BLaER1 (cell line): ENCODE measurements at regions not wholly inside any gene's neighbourhood (a gene's known extent, or its start where the extent isn't known, plus 50 kb on each side); places are given as distances from the start of the nearest gene placed in this dataset.
"Not testable (repeated sequence)": the region's sequence is repeated elsewhere in the genome, so short reads cannot be mapped to it uniquely, and the experiment has no call there.

Source experiments
- H3K27ac ChIP-seq: shearing (Covaris generic); formaldehyde crosslinking; 2 replicates; pipeline ENCODE4 v1.8.1; 2022
- H3K27me3 ChIP-seq: shearing (Covaris generic); formaldehyde crosslinking; 2 replicates; pipeline ENCODE4 v1.8.1; 2022
- H3K36me3 ChIP-seq: shearing (Covaris generic); formaldehyde crosslinking; 2 replicates; pipeline ENCODE4 v1.8.1; 2022
- H3K4me1 ChIP-seq: shearing (Covaris generic); formaldehyde crosslinking; 2 replicates; pipeline ENCODE4 v1.8.1; 2022
- H3K4me2 ChIP-seq: shearing (Covaris generic); formaldehyde crosslinking; 2 replicates; pipeline ENCODE4 v1.8.1; 2022
- H3K4me3 ChIP-seq: shearing (Covaris generic); formaldehyde crosslinking; 2 replicates; pipeline ENCODE4 v1.8.1; 2022
- H3K9ac ChIP-seq: shearing (Covaris generic); formaldehyde crosslinking; 2 replicates; pipeline ENCODE4 v1.8.1; 2022
- H3K9me3 ChIP-seq: shearing (Covaris generic); formaldehyde crosslinking; 2 replicates; pipeline ENCODE4 v1.8.1; 2022
- H4K20me1 ChIP-seq: shearing (Covaris generic); formaldehyde crosslinking; 2 replicates; pipeline ENCODE4 v1.8.1; 2022
- Cebpa-rat ChIP-seq: shearing (Covaris generic); IDR thresholded peaks from 2 replicates; pipeline ENCODE4 v1.8.1; 2022

DNA sequence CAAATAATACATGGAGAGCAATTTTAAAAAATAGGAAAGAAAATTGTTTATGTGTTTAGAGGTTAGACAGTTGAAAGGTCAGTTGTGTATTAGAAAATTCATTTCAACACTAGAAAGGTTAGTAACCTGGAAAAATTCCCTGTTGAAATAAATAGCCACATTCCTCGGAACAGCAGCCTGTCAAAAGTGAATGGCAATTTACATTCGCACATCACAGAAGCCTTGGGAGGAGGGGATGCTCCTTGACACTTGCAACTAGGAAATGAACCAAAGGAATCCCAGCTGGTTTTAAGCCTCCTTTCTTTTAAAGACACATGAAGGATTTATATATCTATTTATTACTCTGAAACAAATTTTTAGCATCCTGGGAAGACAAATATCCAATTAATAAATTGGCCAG is 653.5 kb upstream of the LRRTM4 start:
- Histone ChIP-seq H3K27ac (no peak overlapping the region), H3K27me3 (no peaks in the 10 kb centered on the region), H3K4me2 (no peak overlapping the region), H3K9me3 (no peaks in the 10 kb centered on the region), H3K4me1 (no peaks in the 10 kb centered on the region), H3K36me3 (no peaks in the 10 kb centered on the region), H3K9ac (no peak overlapping the region), H4K20me1 (no peaks in the 10 kb centered on the region), H3K4me3 (no peak overlapping the region)
- TF ChIP-seq Cebpa-rat = no peak

DNA sequence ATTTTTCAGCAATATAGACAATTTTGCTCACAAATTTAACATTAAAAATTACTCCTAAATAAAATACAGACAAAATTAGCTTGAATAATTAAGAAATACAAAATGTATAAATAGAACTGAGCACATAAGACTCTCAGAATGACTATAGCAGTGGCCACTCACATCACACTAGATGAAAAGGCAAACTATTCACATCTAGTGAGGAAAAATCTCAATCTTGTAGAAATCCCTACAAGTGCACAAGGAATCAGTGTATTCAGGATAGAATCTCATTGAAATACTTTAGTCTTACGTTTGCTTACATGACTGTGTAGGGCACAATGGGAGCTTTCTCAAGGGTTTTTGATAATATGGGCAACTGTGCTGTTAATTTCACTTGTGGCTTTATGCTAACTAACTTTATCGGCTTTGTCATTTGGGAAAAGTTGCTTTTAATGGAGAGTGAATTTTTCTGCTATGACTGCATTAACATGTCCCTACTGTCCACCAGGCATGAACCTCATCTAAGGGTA is 678.9 kb upstream of the LRRTM4 start:
- H3K4me3 ChIP-seq = no peak overlapping the region
- no peak overlapping the region for H3K4me2 ChIP-seq
- no peak for TF ChIP-seq Cebpa-rat
- H3K4me1 ChIP-seq = no peaks in the 10 kb centered on the region
- no peaks in the 10 kb centered on the region for H3K36me3 ChIP-seq
- no peak overlapping the region for H3K9ac ChIP-seq
- H3K27ac ChIP-seq = no peak overlapping the region
- no peaks in the 10 kb centered on the region for H4K20me1 ChIP-seq
- no peaks in the 10 kb centered on the region for H3K27me3 ChIP-seq
- H3K9me3 ChIP-seq = no peaks in the 10 kb centered on the region

DNA sequence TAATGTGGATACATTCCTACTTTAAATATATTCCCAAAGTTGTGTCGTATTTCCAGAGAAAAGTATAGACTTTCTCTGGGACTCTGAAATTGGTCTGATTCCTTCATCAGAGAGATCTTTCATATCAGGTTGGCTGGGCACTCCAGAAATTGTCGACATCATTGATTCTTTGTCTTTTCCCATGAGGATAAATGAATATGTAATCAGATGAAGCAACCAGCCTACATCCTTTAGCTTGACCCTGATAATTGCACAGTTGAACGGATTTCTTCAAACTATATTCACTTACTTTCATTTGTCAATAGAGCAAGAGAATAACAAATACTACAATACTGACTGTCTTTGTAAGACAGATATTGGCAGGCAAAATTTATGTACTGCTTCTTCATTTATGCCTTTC is 680.2 kb upstream of the LRRTM4 start:
- no peaks in the 10 kb centered on the region for H3K27me3 ChIP-seq
- no peaks in the 10 kb centered on the region for H3K36me3 ChIP-seq
- H3K4me2 ChIP-seq = no peak overlapping the region
- H4K20me1 ChIP-seq = no peaks in the 10 kb centered on the region
- no peak overlapping the region for H3K27ac ChIP-seq
- H3K9ac ChIP-seq = no peak overlapping the region
- no peak for TF ChIP-seq Cebpa-rat
- H3K4me1 ChIP-seq = no peaks in the 10 kb centered on the region
- H3K4me3 ChIP-seq = no peak overlapping the region
- H3K9me3 ChIP-seq = no peaks in the 10 kb centered on the region

GRCh38 chr2:78202986-78203670 is 681.0 kb upstream of the LRRTM4 start:
- H4K20me1 ChIP-seq = no peaks in the 10 kb centered on the region
- no peak for TF ChIP-seq Cebpa-rat
- no peaks in the 10 kb centered on the region for H3K36me3 ChIP-seq
- H3K4me1 ChIP-seq = no peaks in the 10 kb centered on the region
- no peak overlapping the region for H3K9ac ChIP-seq
- H3K27me3 ChIP-seq = no peaks in the 10 kb centered on the region
- no peak overlapping the region for H3K4me2 ChIP-seq
- H3K9me3 ChIP-seq = no peaks in the 10 kb centered on the region
- H3K4me3 ChIP-seq = no peak overlapping the region
- no peak overlapping the region for H3K27ac ChIP-seq

DNA sequence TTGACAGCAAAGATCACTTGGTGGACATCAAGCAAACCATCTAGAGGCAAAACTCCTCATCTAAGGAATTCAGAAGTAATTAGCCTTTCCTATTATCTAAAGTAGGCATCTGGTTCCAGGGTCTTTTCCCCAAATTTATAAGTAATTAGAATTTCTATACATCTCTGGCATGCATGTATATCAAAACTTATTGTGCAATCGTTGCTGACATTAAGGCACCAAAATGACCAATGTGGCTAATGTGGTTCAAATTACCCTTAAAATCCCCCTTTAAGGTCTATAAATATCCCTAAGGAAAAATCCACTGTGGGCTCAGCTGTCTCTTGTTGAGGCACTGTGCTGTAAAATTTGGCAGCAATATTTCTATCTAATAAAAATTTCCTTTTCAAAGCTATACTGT is 695.9 kb upstream of the LRRTM4 start:
- Histone ChIP-seq H3K9ac (no peak overlapping the region), H3K4me2 (no peak overlapping the region), H4K20me1 (no peaks in the 10 kb centered on the region), H3K9me3 (no peaks in the 10 kb centered on the region), H3K4me3 (no peak overlapping the region), H3K27ac (no peak overlapping the region), H3K36me3 (no peaks in the 10 kb centered on the region), H3K4me1 (no peaks in the 10 kb centered on the region), H3K27me3 (no peaks in the 10 kb centered on the region)
- TF ChIP-seq Cebpa-rat = no peak

DNA sequence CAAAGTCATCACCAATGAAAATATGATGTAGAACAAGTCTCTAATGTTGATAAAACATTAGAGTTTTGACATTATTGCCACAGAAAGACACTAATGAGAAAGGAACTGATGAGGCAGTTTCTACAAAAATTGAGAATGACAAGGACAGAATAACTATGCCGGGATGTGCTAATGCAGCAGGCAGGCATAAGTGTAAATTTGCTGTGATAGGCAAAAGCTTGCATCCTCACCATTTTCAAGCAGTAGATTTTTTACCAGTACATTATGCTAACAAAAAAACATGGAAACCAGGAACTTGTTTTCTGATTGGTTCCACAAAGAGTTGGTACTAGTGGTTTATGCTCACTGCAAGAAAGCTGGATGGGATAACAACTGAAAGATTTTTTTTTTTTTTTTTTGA is 715.5 kb upstream of the LRRTM4 start:
- Histone ChIP-seq H3K4me3 (no peak overlapping the region), H3K27me3 (no peaks in the 10 kb centered on the region), H3K4me1 (no peaks in the 10 kb centered on the region), H3K27ac (no peak overlapping the region), H3K9ac (no peak overlapping the region), H3K9me3 (no peaks in the 10 kb centered on the region), H4K20me1 (no peaks in the 10 kb centered on the region), H3K4me2 (no peak overlapping the region), H3K36me3 (no peaks in the 10 kb centered on the region)
- no peak for TF ChIP-seq Cebpa-rat

- Histone ChIP-seq H3K9me3 (peaks cover 8% of the 10 kb centered on the region; the same call in 1 of the 2 replicates), H3K4me3 (no peak overlapping the region), H4K20me1 (no peaks in the 10 kb centered on the region), H3K27me3 (no peaks in the 10 kb centered on the region), H3K27ac (no peak overlapping the region), H3K4me2 (no peak overlapping the region), H3K36me3 (no peaks in the 10 kb centered on the region), H3K4me1 (no peaks in the 10 kb centered on the region), H3K9ac (no peak overlapping the region)
- TF ChIP-seq Cebpa-rat = no peak
Observed at GRCh38 chr2:78245394-78246135, 723.4 kb upstream of the LRRTM4 start.

DNA sequence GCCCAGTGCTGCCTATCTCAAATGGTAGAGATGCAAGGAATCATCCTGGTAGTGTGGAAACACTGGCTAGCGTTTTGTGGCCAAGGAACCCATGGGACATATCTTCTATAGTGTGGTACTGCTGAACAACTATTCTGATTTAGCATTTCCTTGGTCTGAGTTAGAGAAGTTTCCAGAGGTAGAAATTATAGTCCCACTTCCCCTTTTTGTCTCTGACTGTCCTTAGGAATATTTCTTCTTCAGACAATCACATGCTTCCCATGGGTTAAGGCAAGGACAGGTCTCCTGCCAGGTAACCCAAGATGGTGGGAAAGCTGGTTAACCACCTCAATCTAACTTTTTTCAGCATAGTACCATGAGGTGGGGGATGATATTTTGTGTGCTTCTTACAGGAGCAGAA is 729.5 kb upstream of the LRRTM4 start:
- Histone ChIP-seq H3K27ac (no peak overlapping the region), H3K9ac (no peak overlapping the region), H3K27me3 (no peaks in the 10 kb centered on the region), H3K4me3 (no peak overlapping the region), H3K36me3 (no peaks in the 10 kb centered on the region), H3K4me1 (no peaks in the 10 kb centered on the region), H3K4me2 (no peak overlapping the region), H3K9me3 (peaks cover 4% of the 10 kb centered on the region; the same call in 1 of the 2 replicates), H4K20me1 (no peaks in the 10 kb centered on the region)
- no peak for TF ChIP-seq Cebpa-rat

DNA sequence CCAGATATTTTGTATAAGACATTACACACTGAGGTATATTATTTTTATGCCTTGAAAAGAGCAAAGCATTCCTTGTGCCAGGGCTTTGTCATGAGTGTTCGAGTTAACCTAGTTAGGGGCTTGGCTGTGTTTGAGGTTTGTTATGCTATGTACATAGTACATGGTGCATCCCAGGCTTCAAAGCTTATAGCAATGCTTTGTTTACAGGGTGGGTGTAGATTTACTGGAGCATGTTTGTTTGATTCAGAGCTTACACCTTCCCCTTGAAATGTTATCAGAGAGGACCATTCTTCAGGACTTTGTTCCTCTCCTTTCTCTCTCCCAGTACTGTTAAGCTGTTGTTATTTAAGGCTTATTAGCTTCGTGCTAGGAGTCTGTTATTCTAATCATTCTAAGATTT is 738.7 kb upstream of the LRRTM4 start:
- no peak overlapping the region for H3K27ac ChIP-seq
- H3K9me3 ChIP-seq = no peaks in the 10 kb centered on the region
- TF ChIP-seq Cebpa-rat = no peak
- H3K4me1 ChIP-seq = no peaks in the 10 kb centered on the region
- H3K9ac ChIP-seq = no peak overlapping the region
- H4K20me1 ChIP-seq = no peaks in the 10 kb centered on the region
- no peak overlapping the region for H3K4me3 ChIP-seq
- no peaks in the 10 kb centered on the region for H3K27me3 ChIP-seq
- no peaks in the 10 kb centered on the region for H3K36me3 ChIP-seq
- no peak overlapping the region for H3K4me2 ChIP-seq

DNA sequence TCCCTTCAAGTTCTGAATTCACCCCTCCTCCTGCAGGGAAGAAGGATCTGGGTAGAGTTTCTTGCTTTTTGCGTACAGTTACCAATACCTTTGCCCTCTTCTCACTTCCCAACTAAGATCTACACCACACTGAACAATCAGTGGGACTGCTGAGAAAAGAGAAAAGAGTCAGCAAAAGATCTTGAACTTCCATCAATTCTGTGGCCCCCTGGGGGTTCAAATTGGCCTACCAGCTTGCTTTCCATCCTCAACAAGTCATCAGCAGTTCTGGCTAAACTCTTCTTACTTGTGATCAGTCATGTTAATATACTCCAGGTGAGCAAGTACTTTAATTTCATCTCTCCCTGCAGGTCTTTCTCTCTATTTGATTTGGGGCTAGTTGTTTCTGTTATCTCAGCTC is 739.3 kb upstream of the LRRTM4 start:
- no peaks in the 10 kb centered on the region for H4K20me1 ChIP-seq
- H3K9me3 ChIP-seq = no peaks in the 10 kb centered on the region
- TF ChIP-seq Cebpa-rat = no peak
- H3K27ac ChIP-seq = no peak overlapping the region
- no peaks in the 10 kb centered on the region for H3K36me3 ChIP-seq
- no peaks in the 10 kb centered on the region for H3K4me1 ChIP-seq
- no peaks in the 10 kb centered on the region for H3K27me3 ChIP-seq
- no peak overlapping the region for H3K9ac ChIP-seq
- no peak overlapping the region for H3K4me3 ChIP-seq
- no peak overlapping the region for H3K4me2 ChIP-seq

- H3K4me1 ChIP-seq, H3K9me3 ChIP-seq, H3K27me3 ChIP-seq, H3K36me3 ChIP-seq, H4K20me1 ChIP-seq, H3K4me3 ChIP-seq, H3K4me2 ChIP-seq, H3K27ac ChIP-seq, H3K9ac ChIP-seq: not testable (repeated sequence)
Observed at GRCh38 chr2:78262089-78262488, 739.9 kb upstream of the LRRTM4 start.
